ENCODE measurements at regions not wholly inside any gene's neighbourhood (a gene's known extent, or its start where the extent isn't known, plus 50 kb on each side); places are given as distances from the start of the nearest gene placed in this dataset.

- no peak for DNase-seq (ENCODE audit: low spot score)
- TF ChIP-seq CTCF (IDR thresholded peaks at IDR 0.05) = no peak
- Histone ChIP-seq H3K27ac (no peak overlapping the region), H3K4me3 (no peak overlapping the region)
Observed at GRCh38 chr16:64251742-64252141, 870.1 kb downstream of the CDH11 start.

GRCh38 chr16:64250866-64251265 is 871.0 kb downstream of the CDH11 start:
- no peak for TF ChIP-seq CTCF (IDR thresholded peaks at IDR 0.05)
- Histone ChIP-seq H3K4me3 (no peak overlapping the region), H3K27ac (no peak overlapping the region)
- DNase-seq (ENCODE audit: low spot score) = no peak

GRCh38 chr16:64242492-64242891 is 879.4 kb downstream of the CDH11 start:
- no peak for TF ChIP-seq CTCF (IDR thresholded peaks at IDR 0.05)
- no peak overlapping the region for H3K4me3 ChIP-seq
- no peak overlapping the region for H3K27ac ChIP-seq
- no peak for DNase-seq (ENCODE audit: low spot score)

GRCh38 chr16:64240586-64240985 is 881.3 kb downstream of the CDH11 start:
- DNase-seq (ENCODE audit: low spot score) = no peak
- TF ChIP-seq CTCF (IDR thresholded peaks at IDR 0.05) = no peak
- Histone ChIP-seq H3K27ac (no peak overlapping the region), H3K4me3 (no peak overlapping the region)

- no peak for TF ChIP-seq CTCF (IDR thresholded peaks at IDR 0.05)
- no peak for DNase-seq (ENCODE audit: low spot score)
- H3K27ac ChIP-seq = no peak overlapping the region
- no peak overlapping the region for H3K4me3 ChIP-seq
Observed at GRCh38 chr16:64238571-64238970, 883.3 kb downstream of the CDH11 start.

- DNase-seq (ENCODE audit: low spot score) = no peak
- Histone ChIP-seq H3K4me3 (no peak overlapping the region), H3K27ac (no peak overlapping the region)
- no peak for TF ChIP-seq CTCF (IDR thresholded peaks at IDR 0.05)
Observed at GRCh38 chr16:64236316-64236715, 885.5 kb downstream of the CDH11 start.

GRCh38 chr16:64234200-64234599 is 887.7 kb downstream of the CDH11 start:
- no peak for DNase-seq (ENCODE audit: low spot score)
- TF ChIP-seq CTCF (IDR thresholded peaks at IDR 0.05) = no peak
- no peak overlapping the region for H3K4me3 ChIP-seq

More at GRCh38 chr16:64234200-64234599, 887.7 kb downstream of the CDH11 start:
- no peak overlapping the region for H3K27ac ChIP-seq
